Islet of Langerhans (tissue), 1 donor: ENCODE measurements at regions not wholly inside any gene's neighbourhood (a gene's known extent, or its start where the extent isn't known, plus 50 kb on each side); places are given as distances from the start of the nearest gene placed in this dataset.
"Not testable (repeated sequence)": the region's sequence is repeated elsewhere in the genome, so short reads cannot be mapped to it uniquely, and the experiment has no call there.

Experiments
- FAIRE-seq: peaks from one replicate; lab custom pipeline; 2011; peaks lifted over from hg19 to GRCh38; lab: Jason Lieb, UNC

- no peak for FAIRE-seq
Measured at GRCh38 chr2:153532140-153532539, 53.6 kb upstream of the RPRM start.

GRCh38 chr2:153533803-153534202 is 55.2 kb upstream of the RPRM start:
- FAIRE-seq: not testable (repeated sequence)

GRCh38 chr2:153534590-153534989 is 56.0 kb upstream of the RPRM start:
- FAIRE-seq: not testable (repeated sequence)

- no peak for FAIRE-seq
Measured at GRCh38 chr2:153536115-153536514, 57.6 kb upstream of the RPRM start.

- not testable (repeated sequence) for FAIRE-seq
Measured at GRCh38 chr2:153538102-153538501, 59.5 kb upstream of the RPRM start.

GRCh38 chr2:153543635-153544071 is 65.1 kb upstream of the RPRM start:
- FAIRE-seq: peak; percentile 45

- FAIRE-seq: no peak
Measured at GRCh38 chr2:153546358-153546757, 67.8 kb upstream of the RPRM start.

- FAIRE-seq: no peak
Measured at GRCh38 chr2:153548536-153548935, 70.0 kb upstream of the RPRM start.

- no peak for FAIRE-seq
Measured at GRCh38 chr2:153551698-153552097, 73.1 kb upstream of the RPRM start.

- no peak for FAIRE-seq
Measured at GRCh38 chr2:153557211-153557610, 78.6 kb upstream of the RPRM start.

GRCh38 chr2:153557714-153558113 is 79.2 kb upstream of the RPRM start:
- no peak for FAIRE-seq

GRCh38 chr2:153558247-153558646 is 79.7 kb upstream of the RPRM start:
- FAIRE-seq: no peak

GRCh38 chr2:153567367-153567766 is 88.8 kb upstream of the RPRM start:
- FAIRE-seq: no peak

- no peak for FAIRE-seq
Measured at GRCh38 chr2:153568105-153568504, 89.5 kb upstream of the RPRM start.

GRCh38 chr2:153575171-153575853 is 96.8 kb upstream of the RPRM start:
- no peak for FAIRE-seq

- FAIRE-seq: no peak
Measured at GRCh38 chr2:153584244-153584643, 105.7 kb upstream of the RPRM start.

- no peak for FAIRE-seq
Measured at GRCh38 chr2:153588408-153588807, 109.8 kb upstream of the RPRM start.

- no peak for FAIRE-seq
Measured at GRCh38 chr2:153589586-153589985, 111.0 kb upstream of the RPRM start.

GRCh38 chr2:153593086-153593485 is 114.5 kb upstream of the RPRM start:
- not testable (repeated sequence) for FAIRE-seq

- FAIRE-seq: no peak
Measured at GRCh38 chr2:153595939-153596338, 117.4 kb upstream of the RPRM start.

- peak; percentile 49 for FAIRE-seq
Measured at GRCh38 chr2:153601812-153602211, 123.2 kb upstream of the RPRM start.

- no peak for FAIRE-seq
Measured at GRCh38 chr2:153604133-153604532, 125.6 kb upstream of the RPRM start.

GRCh38 chr2:153606623-153607022 is 128.1 kb upstream of the RPRM start:
- no peak for FAIRE-seq

GRCh38 chr2:153622285-153622684 is 143.7 kb upstream of the RPRM start:
- FAIRE-seq: no peak

GRCh38 chr2:153623020-153623419 is 144.5 kb upstream of the RPRM start:
- FAIRE-seq: no peak
